Lung (tissue), 12 donors: ENCODE measurements at regions not wholly inside any gene's neighbourhood (a gene's known extent, or its start where the extent isn't known, plus 50 kb on each side); places are given as distances from the start of the nearest gene placed in this dataset. TPM values are rescaled to one million over a fixed set of nuclear protein-coding genes. Genes with fewer than 3 reads are reported as not detected.

Experiments
- ATAC-seq: fragments of 200-7000 bp; cut with Tn5 transposase; one replicate; pipeline ENCODE4 v1.9.1; 2020; ENCODE audit warnings: moderate number of reproducible peaks; ENCODE audit not compliant: insufficient read depth, low FRiP score
- DNase-seq, 3 donors: peaks; one replicate each; pipeline ENCODE4 v3.0.0-alpha.2; 2013 to 2017
- H3K27ac ChIP-seq, 2 donors: one replicate each; pipeline ENCODE4 v1.5.1; 2013; ENCODE audit warnings: mild to moderate bottlenecking in 2 of 2, moderate library complexity in 2 of 2, control low read depth in 1 of 2, inconsistent platforms in 1 of 2, low read depth in 1 of 2, low read length in 1 of 2
- H3K27me3 ChIP-seq, 3 donors: one replicate each; pipeline ENCODE4 v1.5.1; 2013; ENCODE audit warnings: low read length in 2 of 3; ENCODE audit not compliant: control insufficient read depth in 3 of 3, insufficient read depth in 3 of 3
- H3K36me3 ChIP-seq, 4 donors: one replicate each; pipeline ENCODE4 v1.5.1; 2013; ENCODE audit warnings: low read length in 4 of 4, mild to moderate bottlenecking in 1 of 4, moderate library complexity in 1 of 4; ENCODE audit not compliant: control insufficient read depth in 4 of 4, insufficient read depth in 4 of 4
- H3K4me1 ChIP-seq, 5 donors: one replicate each; pipeline ENCODE4 v1.5.1; 2013; ENCODE audit warnings: low read length in 5 of 5, mild to moderate bottlenecking in 2 of 5, moderate library complexity in 1 of 5; ENCODE audit not compliant: control insufficient read depth in 5 of 5, insufficient read depth in 5 of 5
- H3K4me3 ChIP-seq: one replicate; pipeline ENCODE4 v1.5.1; 2013; ENCODE audit warnings: mild to moderate bottlenecking, control low read depth, moderate library complexity
- H3K9ac ChIP-seq, 2 donors: one replicate each; pipeline ENCODE4 v1.5.1; 2013; ENCODE audit warnings: low read length in 2 of 2, control low read depth in 1 of 2; ENCODE audit not compliant: insufficient read depth in 1 of 2
- H3K9me3 ChIP-seq, 4 donors: one replicate each; pipeline ENCODE4 v1.5.1; 2013; ENCODE audit warnings: low read length in 3 of 4, mild to moderate bottlenecking in 1 of 4, moderate library complexity in 1 of 4; ENCODE audit not compliant: control insufficient read depth in 4 of 4, insufficient read depth in 3 of 4
- WGBS, 2 donors: extraction: QIAGEN DNeasy Blood & Tissue Kit; methylation state at CpG; one replicate each; pipeline ENCODE4 v1.1.7; 2013; 5-methylcytosine and 5-hydroxymethylcytosine counted together
- small RNA-seq: library from RNA; depleted of rRNA; stranded (forward); fragments of <200 nt; gene quantifications from one replicate; pipeline ENCODE3, GENCODE V24; 2014; ENCODE audit warnings: low replicate concordance
- TF ChIP-seq, protein P1 (sequence below): IDR thresholded peaks from 2 replicates; pipeline ENCODE4 v1.5.1; 2012; ENCODE audit warnings: mild to moderate bottlenecking; ENCODE audit errors: control extremely low read depth, extremely low read depth
- donor health status: control.
- donor health status: control.
- donor health status: Bipolar disorder and iron deficiency.
- donor health status: healthy.
- donor health status: DM: yes; HTN: yes; CAD: no.

DNA sequence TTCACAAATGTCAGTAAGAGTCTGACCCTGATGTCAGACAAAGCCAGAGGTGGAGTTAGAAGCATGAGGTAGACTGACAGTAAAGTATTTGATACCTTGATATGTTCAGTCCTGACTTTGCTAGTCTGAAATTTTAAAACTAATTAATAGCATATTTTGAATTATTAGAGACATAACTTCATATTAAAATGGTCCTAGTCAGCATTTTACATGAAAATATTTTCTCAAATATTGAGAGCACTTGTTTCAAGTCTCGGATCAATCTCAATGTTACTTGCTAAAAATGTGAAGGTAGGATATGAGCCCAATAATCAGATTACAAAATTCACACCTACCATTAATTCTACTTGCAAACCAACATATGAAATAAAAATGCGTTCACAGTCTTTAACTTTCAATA is 58.1 kb upstream of the TTC14 start:
- H3K4me3 ChIP-seq = no peak overlapping the region
- ATAC-seq = no peak
- no peaks in the 10 kb centered on the region for H3K36me3 ChIP-seq
- H3K27ac ChIP-seq = no peak overlapping the region
- no peak overlapping the region for H3K9ac ChIP-seq
- WGBS, 2 donors = 66 to 72% methylated on average over 2 of the region's 2 CpGs
- no peak for DNase-seq
- no peaks in the 10 kb centered on the region for H3K4me1 ChIP-seq
- no peaks in the 10 kb centered on the region for H3K9me3 ChIP-seq
- H3K27me3 ChIP-seq = no peaks in the 10 kb centered on the region
- TF ChIP-seq, protein P1, sequence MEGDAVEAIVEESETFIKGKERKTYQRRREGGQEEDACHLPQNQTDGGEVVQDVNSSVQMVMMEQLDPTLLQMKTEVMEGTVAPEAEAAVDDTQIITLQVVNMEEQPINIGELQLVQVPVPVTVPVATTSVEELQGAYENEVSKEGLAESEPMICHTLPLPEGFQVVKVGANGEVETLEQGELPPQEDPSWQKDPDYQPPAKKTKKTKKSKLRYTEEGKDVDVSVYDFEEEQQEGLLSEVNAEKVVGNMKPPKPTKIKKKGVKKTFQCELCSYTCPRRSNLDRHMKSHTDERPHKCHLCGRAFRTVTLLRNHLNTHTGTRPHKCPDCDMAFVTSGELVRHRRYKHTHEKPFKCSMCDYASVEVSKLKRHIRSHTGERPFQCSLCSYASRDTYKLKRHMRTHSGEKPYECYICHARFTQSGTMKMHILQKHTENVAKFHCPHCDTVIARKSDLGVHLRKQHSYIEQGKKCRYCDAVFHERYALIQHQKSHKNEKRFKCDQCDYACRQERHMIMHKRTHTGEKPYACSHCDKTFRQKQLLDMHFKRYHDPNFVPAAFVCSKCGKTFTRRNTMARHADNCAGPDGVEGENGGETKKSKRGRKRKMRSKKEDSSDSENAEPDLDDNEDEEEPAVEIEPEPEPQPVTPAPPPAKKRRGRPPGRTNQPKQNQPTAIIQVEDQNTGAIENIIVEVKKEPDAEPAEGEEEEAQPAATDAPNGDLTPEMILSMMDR = no peak

DNA sequence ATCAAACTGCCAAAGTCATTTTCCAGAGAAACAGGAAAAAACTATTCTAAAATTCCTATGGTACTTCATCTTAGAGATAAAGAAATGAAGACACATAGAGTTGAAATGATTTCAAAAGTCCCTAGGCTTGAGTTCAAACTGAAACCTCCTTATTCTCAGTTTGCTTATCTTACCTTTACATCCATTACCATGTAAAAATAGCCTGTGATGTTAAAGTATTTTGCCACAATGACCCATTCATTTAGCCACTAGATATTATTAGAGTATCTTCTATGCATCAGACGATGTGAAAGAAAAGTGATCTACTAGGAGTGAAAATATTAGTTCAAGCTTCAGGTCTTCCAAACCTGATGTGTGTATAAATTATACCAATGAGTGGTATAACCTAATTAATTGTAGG is 55.1 kb upstream of the TTC14 start:
- H3K9me3 ChIP-seq = peaks cover 0 to 2% (median under 1%) of the 10 kb centered on the region in 4 donors
- TF ChIP-seq, protein P1 = no peak
- no peak for DNase-seq
- ATAC-seq = no peak
- H3K4me3 ChIP-seq = no peak overlapping the region
- H3K4me1 ChIP-seq = no peaks in the 10 kb centered on the region
- no peak overlapping the region for H3K9ac ChIP-seq
- no peaks in the 10 kb centered on the region for H3K27me3 ChIP-seq
- H3K36me3 ChIP-seq = no peaks in the 10 kb centered on the region
- WGBS, 2 donors = 67 to 85% methylated on average over 1 of the region's 1 CpG
- H3K27ac ChIP-seq = no peak overlapping the region

DNA sequence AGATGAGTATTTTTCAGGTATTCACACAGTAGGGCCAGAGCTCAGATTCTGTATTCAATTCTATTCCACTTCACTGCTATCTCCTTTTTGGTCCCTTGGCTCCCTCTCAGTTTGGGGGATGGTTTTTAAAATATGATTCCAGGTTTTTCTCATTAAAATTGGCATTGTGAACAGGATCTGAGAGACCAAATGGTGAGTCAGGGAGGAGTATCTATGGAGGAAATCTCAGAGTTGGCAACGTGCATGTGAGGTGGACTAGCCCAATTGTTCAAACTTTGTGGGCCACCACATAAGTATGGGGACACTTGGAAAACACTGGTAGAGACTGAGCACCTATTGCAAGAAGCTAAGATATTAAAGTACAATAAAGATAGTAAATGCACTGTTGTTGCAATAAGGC is 53.9 kb upstream of the TTC14 start:
- no peaks in the 10 kb centered on the region for H3K27me3 ChIP-seq
- no peaks in the 10 kb centered on the region for H3K36me3 ChIP-seq
- H3K4me1 ChIP-seq = no peaks in the 10 kb centered on the region
- H3K27ac ChIP-seq = no peak overlapping the region
- ATAC-seq (no peak), DNase-seq (no peak)
- H3K9me3 ChIP-seq = peaks cover 0 to 2% (median under 1%) of the 10 kb centered on the region in 4 donors
- TF ChIP-seq, protein P1 = no peak
- WGBS, 2 donors = 32 to 78% methylated on average over 1 of the region's 1 CpG
- no peak overlapping the region for H3K9ac ChIP-seq
- no peak overlapping the region for H3K4me3 ChIP-seq

Small RNA genes in the stretch of these regions (small RNA-seq; reads per million reads assigned to genes)
- gene AC134503.1 = not detected
- gene RF00096 = not detected
- gene RNA5SP149 = 0.10 reads per million
